Esophagus squamous epithelium (tissue), 5 donors: ENCODE measurements at regions not wholly inside any gene's neighbourhood (a gene's known extent, or its start where the extent isn't known, plus 50 kb on each side); places are given as distances from the start of the nearest gene placed in this dataset.
A peak's percentile ranks its signal among the peaks of the same experiment; 100 is the strongest.

ENCODE experiments used
- DNase-seq: peaks from one replicate; lab custom pipeline; 2025; lab: John Stamatoyannopoulos, UW
- H3K27ac ChIP-seq, 4 donors: fragments of 200-600 bp; sonication (generic); one replicate each; pipeline ENCODE4 v1.5.1; 2016 to 2019; ENCODE audit warnings: mild to moderate bottlenecking in 1 of 4
- H3K27me3 ChIP-seq, 4 donors: fragments of 200-600 bp; sonication (generic); 1 replicate in 3 of 4; 2 replicates in 1 of 4; pipeline versions ENCODE4 v1.5.1 to v1.6.0; 2017 to 2021; ENCODE audit warnings: antibody characterized with exemption in 1 of 4
- H3K36me3 ChIP-seq, 3 donors: fragments of 200-600 bp; sonication (generic); one replicate each; pipeline ENCODE4 v1.5.1; 2016 to 2019
- H3K4me1 ChIP-seq, 3 donors: fragments of 200-600 bp; sonication (generic); one replicate each; pipeline ENCODE4 v1.5.1; 2017 to 2019
- H3K4me3 ChIP-seq, 4 donors: fragments of 200-600 bp; sonication (generic); 1 replicate in 3 of 4; 2 replicates in 1 of 4; pipeline ENCODE4 v1.5.1; 2016 to 2019; ENCODE audit warnings: mild to moderate bottlenecking in 2 of 4, moderate library complexity in 1 of 4
- H3K9me3 ChIP-seq, 3 donors: fragments of 200-600 bp; sonication (generic); one replicate each; pipeline ENCODE4 v1.5.1; 2016 to 2019
- CTCF ChIP-seq, 6 experiments: fragments of 450-650 bp in 4 of 6; fragments of 200-600 bp in 2 of 6; sonication (generic) in 2 of 6; IDR thresholded peaks; one replicate each; pipeline ENCODE4 v1.5.1; 2016 to 2019; ENCODE audit warnings: antibody characterized with exemption in 6 of 6, mild to moderate bottlenecking in 4 of 6, moderate library complexity in 4 of 6
- POLR2A ChIP-seq, 4 donors: fragments of 450-650 bp; IDR thresholded peaks; one replicate each; pipeline ENCODE4 v1.6.1; 2017; ENCODE audit warnings: antibody characterized with exemption in 4 of 4, mild to moderate bottlenecking in 4 of 4, moderate library complexity in 3 of 4
- WGBS, 2 donors: methylation state at CpG; one replicate each; pipeline ENCODE4 v1.1.5; 2018; 5-methylcytosine and 5-hydroxymethylcytosine counted together
- intact Hi-C: fragments of 100-400 bp; cut with DNase I; formaldehyde crosslinking; loops from one replicate; pipeline ENCODE4 v1.15.0; 2022
- donor health status: DM: yes; HTN: yes; CAD: no.

GRCh38 chr16:7025616-7026190, 306.9 kb upstream of the RBFOX1 start:
- no peaks in the 10 kb centered on the region for H3K36me3 ChIP-seq
- intact Hi-C loops, result no loop called here
- WGBS, 2 donors, result 49 to 70% methylated on average over 2 to 4 of the region's 7 CpGs
- H3K27me3 ChIP-seq, result no peaks in the 10 kb centered on the region
- H3K9me3 ChIP-seq, result no peaks in the 10 kb centered on the region
- H3K4me1 ChIP-seq, result no peaks in the 10 kb centered on the region
- no peak overlapping the region for H3K4me3 ChIP-seq
- TF ChIP-seq POLR2A (IDR thresholded peaks at IDR 0.05) (no peak), CTCF (IDR thresholded peaks at IDR 0.05) (peak in 4 of 6 experiments; percentile 43 to 67 (median 48))
- no peak overlapping the region for H3K27ac ChIP-seq
- no peak for DNase-seq

- intact Hi-C loops, result no loop called here
- H3K27me3 ChIP-seq, result no peaks in the 10 kb centered on the region
- H3K4me1 ChIP-seq, result no peaks in the 10 kb centered on the region
- H3K27ac ChIP-seq, result no peak overlapping the region
- H3K36me3 ChIP-seq, result no peaks in the 10 kb centered on the region
- WGBS, 2 donors, result 88 to 92% methylated on average over 2 of the region's 2 CpGs
- DNase-seq, result no peak
- no peak for TF ChIP-seq POLR2A (IDR thresholded peaks at IDR 0.05)
- TF ChIP-seq CTCF (IDR thresholded peaks at IDR 0.05), result no peak
- H3K4me3 ChIP-seq, result no peak overlapping the region
- no peaks in the 10 kb centered on the region for H3K9me3 ChIP-seq
These were observed 310.9 kb upstream of the RBFOX1 start for GRCh38 chr16:7021653-7022275.

GRCh38 chr16:7017006-7017662, 315.5 kb upstream of the RBFOX1 start:
- intact Hi-C loops, result no loop called here
- 73 to 78% methylated on average over 15 of the region's 15 CpGs for WGBS, 2 donors
- TF ChIP-seq CTCF (IDR thresholded peaks at IDR 0.05) (no peak), POLR2A (IDR thresholded peaks at IDR 0.05) (no peak)
- no peaks in the 10 kb centered on the region for H3K4me1 ChIP-seq
- H3K27me3 ChIP-seq, result no peaks in the 10 kb centered on the region
- H3K4me3 ChIP-seq, result no peak overlapping the region
- H3K9me3 ChIP-seq, result no peaks in the 10 kb centered on the region
- H3K27ac ChIP-seq, result no peak overlapping the region
- H3K36me3 ChIP-seq, result no peaks in the 10 kb centered on the region
- no peak for DNase-seq

GRCh38 chr16:7014756-7015155, 317.9 kb upstream of the RBFOX1 start:
- DNase-seq, result no peak
- intact Hi-C loops, result loop anchor here (5.0 kb wide), 1 partner anchor 38 kb away; no protein-coding TSS in a partner anchor
- Histone ChIP-seq H3K4me1 (no peaks in the 10 kb centered on the region), H3K27me3 (no peaks in the 10 kb centered on the region), H3K4me3 (no peak overlapping the region), H3K36me3 (no peaks in the 10 kb centered on the region), H3K9me3 (no peaks in the 10 kb centered on the region), H3K27ac (no peak overlapping the region)
- no peak for TF ChIP-seq POLR2A (IDR thresholded peaks at IDR 0.05)
- no peak for TF ChIP-seq CTCF (IDR thresholded peaks at IDR 0.05)
- WGBS, 2 donors, result 66 to 73% methylated on average over 6 of the region's 6 CpGs

GRCh38 chr16:7013990-7014389, 318.7 kb upstream of the RBFOX1 start:
- Histone ChIP-seq H3K27ac (no peak overlapping the region), H3K9me3 (no peaks in the 10 kb centered on the region), H3K36me3 (no peaks in the 10 kb centered on the region), H3K4me3 (no peak overlapping the region), H3K4me1 (no peaks in the 10 kb centered on the region), H3K27me3 (no peaks in the 10 kb centered on the region)
- WGBS, 2 donors, result 38 to 40% methylated on average over 5 of the region's 5 CpGs
- TF ChIP-seq CTCF (IDR thresholded peaks at IDR 0.05) (no peak), POLR2A (IDR thresholded peaks at IDR 0.05) (no peak)
- DNase-seq, result no peak
- intact Hi-C loops, result loop anchor here (5.0 kb wide), 1 partner anchor 38 kb away; no protein-coding TSS in a partner anchor
